Nephron progenitor cell (in vitro differentiated cells): ENCODE measurements at regions not wholly inside any gene's neighbourhood (a gene's known extent, or its start where the extent isn't known, plus 50 kb on each side); places are given as distances from the start of the nearest gene placed in this dataset.
"Not testable (repeated sequence)": the region's sequence is repeated elsewhere in the genome, so short reads cannot be mapped to it uniquely, and the experiment has no call there.

Experiments used
- DNase-seq: peaks from one replicate; pipeline ENCODE4 v3.0.0; 2021
- H3K27ac Mint-ChIP-seq: 2 replicates; pipeline ENCODE4 v1.8.0; 2021; ENCODE audit warnings: mild to moderate bottlenecking, moderate library complexity, mixed read lengths
- H3K27me3 Mint-ChIP-seq: 2 replicates; pipeline ENCODE4 v1.8.0; 2021; ENCODE audit warnings: mild to moderate bottlenecking, low read depth, mixed read lengths; ENCODE audit not compliant: poor library complexity
- H3K36me3 Mint-ChIP-seq: 2 replicates; pipeline ENCODE4 v1.8.0; 2021; ENCODE audit warnings: low read depth, mixed read lengths
- H3K4me1 Mint-ChIP-seq: 2 replicates; pipeline ENCODE4 v1.8.0; 2021; ENCODE audit warnings: mixed read lengths
- H3K4me3 Mint-ChIP-seq: 2 replicates; pipeline ENCODE4 v1.8.0; 2021; ENCODE audit warnings: mild to moderate bottlenecking, moderate library complexity, mixed read lengths
- H3K9me3 Mint-ChIP-seq: 2 replicates; pipeline ENCODE4 v1.8.0; 2021; ENCODE audit warnings: mild to moderate bottlenecking, moderate library complexity, mixed read lengths
- TF ChIP-seq, protein P1 (sequence below): fragments of 200-600 bp; sonication (generic); IDR thresholded peaks from 2 replicates; pipeline ENCODE4 v1.5.0; 2021; ENCODE audit warnings: antibody characterized with exemption

- DNase-seq = no peak
- Mint-ChIP-seq H3K27me3 (no peaks in the 10 kb centered on the region), H3K4me1 (peaks cover 44% of the 10 kb centered on the region), H3K36me3 (no peaks in the 10 kb centered on the region), H3K27ac (peak overlapping the region; percentile 85), H3K9me3 (no peaks in the 10 kb centered on the region), H3K4me3 (no peak overlapping the region)
- TF ChIP-seq, protein P1, sequence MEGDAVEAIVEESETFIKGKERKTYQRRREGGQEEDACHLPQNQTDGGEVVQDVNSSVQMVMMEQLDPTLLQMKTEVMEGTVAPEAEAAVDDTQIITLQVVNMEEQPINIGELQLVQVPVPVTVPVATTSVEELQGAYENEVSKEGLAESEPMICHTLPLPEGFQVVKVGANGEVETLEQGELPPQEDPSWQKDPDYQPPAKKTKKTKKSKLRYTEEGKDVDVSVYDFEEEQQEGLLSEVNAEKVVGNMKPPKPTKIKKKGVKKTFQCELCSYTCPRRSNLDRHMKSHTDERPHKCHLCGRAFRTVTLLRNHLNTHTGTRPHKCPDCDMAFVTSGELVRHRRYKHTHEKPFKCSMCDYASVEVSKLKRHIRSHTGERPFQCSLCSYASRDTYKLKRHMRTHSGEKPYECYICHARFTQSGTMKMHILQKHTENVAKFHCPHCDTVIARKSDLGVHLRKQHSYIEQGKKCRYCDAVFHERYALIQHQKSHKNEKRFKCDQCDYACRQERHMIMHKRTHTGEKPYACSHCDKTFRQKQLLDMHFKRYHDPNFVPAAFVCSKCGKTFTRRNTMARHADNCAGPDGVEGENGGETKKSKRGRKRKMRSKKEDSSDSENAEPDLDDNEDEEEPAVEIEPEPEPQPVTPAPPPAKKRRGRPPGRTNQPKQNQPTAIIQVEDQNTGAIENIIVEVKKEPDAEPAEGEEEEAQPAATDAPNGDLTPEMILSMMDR = no peak
Measured at GRCh38 chr5:82639393-82640144, 361.4 kb upstream of the RPS23 start.

- TF ChIP-seq, protein P1 = no peak
- H3K4me3 Mint-ChIP-seq = no peak overlapping the region
- H3K27me3 Mint-ChIP-seq = no peaks in the 10 kb centered on the region
- H3K9me3 Mint-ChIP-seq = no peaks in the 10 kb centered on the region
- H3K36me3 Mint-ChIP-seq = no peaks in the 10 kb centered on the region
- DNase-seq = no peak
- peaks cover 33% of the 10 kb centered on the region for H3K4me1 Mint-ChIP-seq
- no peak overlapping the region for H3K27ac Mint-ChIP-seq
Measured at GRCh38 chr5:82636591-82636990, 358.4 kb upstream of the RPS23 start.

- TF ChIP-seq, protein P1 = no peak
- Mint-ChIP-seq H3K9me3 (peaks cover 4% of the 10 kb centered on the region), H3K27ac (no peak overlapping the region), H3K4me1 (peaks cover 24% of the 10 kb centered on the region), H3K27me3 (no peaks in the 10 kb centered on the region), H3K36me3 (no peaks in the 10 kb centered on the region), H3K4me3 (no peak overlapping the region)
- DNase-seq = no peak
Measured at GRCh38 chr5:82635561-82636288, 357.6 kb upstream of the RPS23 start.

DNA sequence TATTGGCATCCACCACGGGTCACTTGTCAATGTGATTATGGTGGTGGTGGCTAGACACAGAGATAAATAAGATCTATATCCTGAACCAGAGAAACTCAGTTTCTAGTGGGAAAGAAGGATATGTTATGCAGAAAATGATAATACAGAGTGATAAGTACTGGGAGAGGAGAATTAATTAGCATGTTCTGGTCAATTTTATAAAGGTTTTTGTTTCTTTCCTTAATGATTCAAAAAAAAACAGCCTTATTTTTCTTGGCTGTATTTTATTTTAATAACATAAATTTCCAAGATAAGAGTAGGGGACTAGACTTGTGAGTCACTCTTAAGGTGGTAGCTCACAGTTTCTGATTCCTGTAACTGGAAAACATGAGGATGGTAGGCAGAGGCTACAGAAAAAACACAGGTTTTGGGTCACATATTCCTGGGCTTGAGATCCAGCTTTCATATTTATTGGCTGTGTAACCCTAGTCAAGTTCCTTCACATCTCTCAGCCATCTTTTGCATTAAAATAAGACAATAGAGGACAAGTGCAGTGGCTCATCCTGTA is 350.3 kb upstream of the RPS23 start:
- Mint-ChIP-seq H3K27me3 (no peaks in the 10 kb centered on the region), H3K4me1 (no peaks in the 10 kb centered on the region), H3K27ac (no peak overlapping the region), H3K36me3 (peaks cover 7% of the 10 kb centered on the region), H3K9me3 (peaks cover 25% of the 10 kb centered on the region), H3K4me3 (no peak overlapping the region)
- no peak for DNase-seq
- TF ChIP-seq, protein P1 = no peak

DNA sequence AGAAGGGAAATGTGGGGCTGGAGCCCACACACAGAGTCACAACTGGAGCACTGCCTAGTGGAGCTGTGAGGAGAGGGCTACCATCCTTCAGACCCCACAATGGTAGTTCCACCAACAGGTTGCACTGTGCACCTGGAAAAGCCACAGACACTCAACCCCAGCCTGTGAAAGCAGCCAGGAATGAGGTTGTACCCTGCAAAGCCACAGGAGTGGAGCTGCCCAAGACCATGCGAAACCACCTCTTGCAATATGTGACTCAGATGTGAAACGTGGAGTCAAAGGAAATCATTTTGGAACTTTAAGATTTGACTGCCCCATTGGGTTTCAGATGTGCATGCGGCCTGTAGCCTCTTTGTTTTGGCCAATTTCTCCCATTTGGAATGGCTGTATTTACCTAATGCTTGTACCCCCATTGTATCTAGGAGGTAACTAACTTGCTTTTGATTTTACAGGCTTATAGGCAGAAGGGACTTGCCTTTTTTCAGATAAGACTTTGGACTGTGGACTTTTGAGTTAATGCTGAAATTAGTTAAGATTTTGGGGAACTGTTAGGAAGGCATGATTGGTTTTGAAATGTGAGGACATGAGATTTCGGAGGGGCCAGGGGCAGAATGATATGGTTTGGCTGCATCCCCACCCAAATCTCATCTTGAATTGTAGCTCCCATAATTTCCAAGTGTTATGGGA is 348.9 kb upstream of the RPS23 start:
- H3K4me3 Mint-ChIP-seq, DNase-seq, H3K36me3 Mint-ChIP-seq, H3K27ac Mint-ChIP-seq, H3K27me3 Mint-ChIP-seq, H3K4me1 Mint-ChIP-seq: not testable (repeated sequence)
- peaks cover 25% of the 10 kb centered on the region for H3K9me3 Mint-ChIP-seq

DNA sequence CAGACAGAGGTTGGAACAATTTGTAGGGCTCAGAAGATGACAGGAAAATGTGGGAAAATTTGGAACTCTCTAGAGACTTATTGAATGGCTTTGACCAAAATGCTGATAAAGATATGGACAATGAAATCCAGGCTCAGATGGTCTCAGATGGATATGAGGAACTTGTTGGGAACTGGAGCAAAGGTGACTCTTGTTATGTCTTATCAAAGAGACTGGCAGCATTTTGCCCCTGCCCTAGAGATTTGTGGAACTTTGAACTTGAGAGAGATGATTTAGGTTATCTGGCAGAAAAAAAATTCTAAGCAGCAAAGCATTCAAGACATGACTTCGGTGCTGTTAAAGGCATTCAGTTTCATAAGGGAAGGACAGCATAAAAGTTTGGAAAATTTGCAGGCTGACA is 347.9 kb upstream of the RPS23 start:
- DNase-seq = not testable (repeated sequence)

More for the DNA sequence above, 347.9 kb upstream of the RPS23 start:
- not testable (repeated sequence) for H3K4me1 Mint-ChIP-seq, H3K36me3 Mint-ChIP-seq, H3K27ac Mint-ChIP-seq, H3K27me3 Mint-ChIP-seq, H3K4me3 Mint-ChIP-seq
- peaks cover 23% of the 10 kb centered on the region for H3K9me3 Mint-ChIP-seq
